Germinal center (tissue), 1 donor: ENCODE measurements at regions not wholly inside any gene's neighbourhood (a gene's known extent, or its start where the extent isn't known, plus 50 kb on each side); places are given as distances from the start of the nearest gene placed in this dataset.

Source experiments
- DNase-seq: peaks from one replicate; pipeline ENCODE4 v3.0.0; 2012; ENCODE audit warnings: mixed read lengths, low spot score

DNA sequence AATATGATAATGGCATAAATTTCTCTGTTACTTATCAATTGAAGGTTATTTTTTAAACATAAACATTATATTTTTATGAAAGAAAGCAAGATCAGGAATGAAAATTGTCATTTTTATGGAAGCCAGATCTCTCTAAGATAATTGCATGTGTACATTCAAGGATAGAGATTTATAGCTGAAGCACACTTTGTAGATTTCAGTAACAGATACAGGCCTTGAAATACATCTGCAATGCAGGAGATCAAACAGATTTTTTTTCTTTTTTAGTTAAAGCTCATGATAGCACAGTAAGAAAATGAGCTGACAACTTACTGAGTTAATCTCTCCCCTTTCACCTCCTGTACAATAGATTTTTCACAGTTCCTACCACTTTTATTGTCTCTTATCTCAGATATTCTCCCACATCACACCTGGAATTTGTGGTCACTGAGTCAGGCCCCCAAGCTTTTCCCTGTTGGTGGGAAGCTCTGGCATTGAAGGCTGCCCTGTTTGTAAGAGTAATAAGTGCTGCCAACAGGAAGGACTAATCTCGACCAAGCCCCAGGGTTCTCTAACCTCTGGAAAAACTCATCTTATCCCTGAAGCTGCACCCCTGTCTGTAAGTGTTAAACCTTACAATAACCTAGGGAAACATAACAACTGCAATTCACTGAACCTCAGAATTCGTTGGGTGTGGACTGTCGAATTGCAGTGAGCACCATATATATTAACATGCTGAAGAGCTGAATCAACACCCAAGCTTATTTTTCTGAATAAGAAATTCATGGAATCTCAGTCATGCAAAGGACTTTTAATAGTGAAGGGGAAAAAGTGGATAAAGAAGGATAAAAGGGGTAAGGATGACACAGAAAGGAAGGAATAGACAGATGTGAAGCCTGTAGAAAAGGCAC, 599.0 kb downstream of the LMO4 start:
- DNase-seq = no peak

DNA sequence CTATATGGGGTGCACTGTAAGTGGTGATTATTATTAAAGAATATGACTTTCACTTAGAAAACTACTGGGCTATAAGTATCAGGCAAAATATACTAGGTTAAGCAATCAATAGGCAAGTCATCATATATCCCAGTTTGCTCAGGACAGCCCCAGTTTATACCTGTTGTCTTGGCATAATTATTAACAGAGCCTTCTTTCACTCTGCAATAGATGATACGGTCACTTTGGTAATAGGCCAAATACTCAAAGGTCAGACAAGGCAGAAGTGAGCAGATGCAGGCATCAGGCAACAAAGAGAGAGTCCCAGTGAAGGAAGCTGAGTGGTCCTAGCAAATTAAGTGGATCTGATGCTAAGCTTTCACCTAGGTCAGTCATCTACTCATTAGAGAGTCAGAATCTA, 599.9 kb downstream of the LMO4 start:
- no peak for DNase-seq

DNA sequence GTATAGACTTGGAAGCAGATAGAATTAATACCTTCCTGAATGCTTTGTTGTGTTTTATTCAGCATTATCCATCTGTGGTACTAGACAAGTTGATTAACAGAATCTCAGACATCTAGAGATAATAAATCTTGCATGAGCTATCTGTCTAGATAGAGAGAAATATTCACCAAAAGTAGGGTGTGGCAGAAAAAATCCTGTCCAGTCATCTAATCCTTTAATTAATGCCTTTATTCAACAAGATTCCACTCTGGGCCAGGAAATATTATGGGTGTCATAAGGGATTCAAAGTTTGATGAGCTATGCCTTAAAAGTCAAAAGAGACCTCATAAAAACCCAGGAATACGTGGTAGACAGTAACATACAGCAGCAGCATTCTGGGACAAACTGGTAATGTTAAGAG, 601.2 kb downstream of the LMO4 start:
- DNase-seq = no peak

DNA sequence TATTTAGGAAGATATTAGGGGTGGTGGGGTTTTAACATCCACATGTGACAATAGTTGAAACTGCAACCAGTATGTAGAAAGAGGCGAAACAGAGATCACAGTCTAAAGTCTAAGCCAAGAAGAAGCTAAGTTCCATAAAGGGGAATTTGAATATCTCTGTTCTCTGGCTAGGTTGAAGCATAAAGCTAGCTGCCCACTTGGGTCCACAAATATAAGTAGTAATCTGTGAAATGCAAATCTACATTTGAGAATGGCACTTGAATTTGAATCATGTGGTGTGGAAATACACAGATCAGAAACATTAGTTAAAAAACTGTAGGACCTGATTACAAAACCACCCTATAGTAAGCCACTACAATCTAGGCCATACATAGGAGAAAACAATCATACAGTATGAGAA, 602.1 kb downstream of the LMO4 start:
- DNase-seq = no peak

DNA sequence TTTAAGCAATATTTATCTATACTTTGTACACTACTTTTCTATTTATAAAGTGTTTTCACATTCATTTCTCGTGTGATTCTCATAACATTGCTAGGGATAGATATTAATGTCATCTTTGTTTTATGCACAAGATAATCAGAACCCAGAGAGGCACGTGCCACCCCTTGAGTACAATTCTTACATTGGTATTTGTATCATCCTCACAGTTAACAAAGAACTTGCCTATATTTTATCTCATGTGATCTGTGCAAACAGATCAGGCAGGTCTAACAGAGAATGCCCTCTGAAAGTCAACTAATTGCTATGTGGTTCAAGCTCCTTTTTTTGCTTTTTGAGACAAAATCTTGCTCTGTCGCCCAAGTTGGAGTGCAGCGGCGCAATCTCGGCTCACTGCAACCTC, 604.5 kb downstream of the LMO4 start:
- no peak for DNase-seq

DNA sequence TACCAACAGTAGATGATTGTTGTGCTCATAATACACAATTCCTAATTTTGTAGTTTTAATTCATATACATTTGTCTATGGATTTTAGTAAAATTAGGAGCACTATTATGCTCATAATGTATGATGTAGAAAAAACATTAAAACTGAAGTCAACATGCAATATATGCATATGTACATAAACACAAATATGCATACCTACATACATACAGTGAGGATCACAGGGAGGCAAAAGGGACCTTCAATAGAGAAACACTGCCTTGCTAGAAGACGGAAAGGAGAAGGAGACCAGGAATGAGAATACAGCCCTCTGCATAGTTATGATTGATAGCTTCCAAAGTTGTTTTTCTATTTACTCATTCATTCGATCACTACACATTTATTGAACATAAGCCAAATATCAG, 606.5 kb downstream of the LMO4 start:
- no peak for DNase-seq

DNA sequence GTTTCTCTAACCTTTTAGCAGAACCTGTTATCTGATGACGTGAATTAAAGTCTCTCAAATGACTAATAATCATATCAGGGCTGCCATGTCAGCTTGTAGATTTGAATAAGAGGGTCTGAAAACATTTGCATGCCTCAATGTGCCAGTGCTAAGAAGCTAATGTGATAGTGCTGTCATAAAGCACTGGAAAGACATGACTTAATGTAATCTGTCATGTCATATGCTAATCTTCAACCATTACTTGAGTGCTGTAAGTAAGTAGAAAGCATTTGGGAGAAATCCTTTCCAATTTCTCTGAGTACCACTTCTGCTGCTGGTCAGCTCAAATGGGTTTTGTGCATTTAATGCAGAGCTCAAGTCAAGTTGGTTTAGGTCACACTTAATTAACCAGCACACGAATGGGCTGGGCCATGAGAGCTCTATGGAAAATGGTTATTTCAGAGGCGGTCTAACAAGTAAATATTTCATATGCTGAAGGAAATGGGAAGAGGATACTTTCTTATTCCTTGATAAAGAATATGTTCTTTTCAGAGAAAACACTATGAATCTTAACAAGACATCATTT, 609.2 kb downstream of the LMO4 start:
- DNase-seq = no peak

DNA sequence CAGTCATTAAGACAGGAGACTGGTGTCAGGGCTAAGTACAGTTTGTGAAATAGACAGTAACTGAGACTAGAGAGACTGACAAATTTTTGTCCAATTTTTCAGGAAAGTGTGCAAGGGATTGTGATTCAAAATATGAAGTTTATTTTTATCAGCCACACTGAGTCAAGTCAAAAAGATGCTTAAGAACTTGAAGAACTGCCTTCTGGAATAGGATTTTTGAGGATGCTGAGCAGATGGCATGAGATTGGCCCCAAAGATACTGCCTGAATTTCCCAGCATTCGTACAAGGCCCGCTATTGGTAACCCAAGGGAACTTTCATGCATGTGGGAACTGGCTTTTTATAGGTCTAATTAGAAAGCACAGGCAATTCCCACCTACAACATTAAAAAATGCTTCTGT, 610.0 kb downstream of the LMO4 start:
- DNase-seq = no peak

DNA sequence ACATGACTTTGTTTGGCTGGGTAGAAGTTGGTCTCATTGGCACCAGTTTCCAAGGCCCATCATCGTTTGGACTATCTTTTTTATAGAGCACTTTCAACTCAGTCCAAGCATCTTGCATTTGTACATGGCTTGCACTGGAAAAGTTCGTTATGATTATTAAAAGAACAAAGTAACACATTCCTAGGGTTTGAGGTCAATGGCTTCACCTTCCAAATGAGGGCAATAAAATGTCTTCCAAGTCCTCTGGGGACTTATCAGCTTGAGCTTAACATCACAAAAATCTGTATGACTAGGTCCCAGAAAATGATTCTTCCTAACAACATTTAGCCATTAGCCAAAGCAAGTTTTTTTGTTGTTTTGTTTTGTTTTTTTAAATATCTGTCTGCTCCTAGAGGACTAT, 610.8 kb downstream of the LMO4 start:
- DNase-seq = no peak

DNA sequence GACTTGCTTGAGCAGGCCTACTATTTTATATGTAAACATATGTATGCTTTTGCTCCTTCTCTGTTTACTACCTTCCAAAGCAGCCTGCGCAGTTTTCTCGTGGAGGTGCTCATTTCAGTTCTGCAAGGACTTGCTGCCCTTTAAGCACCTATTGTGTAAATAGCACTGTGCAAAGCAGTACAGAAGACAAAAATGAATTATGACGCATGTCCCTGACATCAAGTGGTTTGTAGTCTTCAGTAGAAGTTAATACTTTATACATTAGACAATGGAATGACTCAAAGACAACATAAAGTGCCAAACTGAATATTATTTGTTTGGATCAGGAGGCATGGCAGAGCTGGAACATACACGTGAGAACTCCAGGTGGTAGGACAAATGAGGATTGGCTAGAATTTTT, 611.7 kb downstream of the LMO4 start:
- no peak for DNase-seq

DNA sequence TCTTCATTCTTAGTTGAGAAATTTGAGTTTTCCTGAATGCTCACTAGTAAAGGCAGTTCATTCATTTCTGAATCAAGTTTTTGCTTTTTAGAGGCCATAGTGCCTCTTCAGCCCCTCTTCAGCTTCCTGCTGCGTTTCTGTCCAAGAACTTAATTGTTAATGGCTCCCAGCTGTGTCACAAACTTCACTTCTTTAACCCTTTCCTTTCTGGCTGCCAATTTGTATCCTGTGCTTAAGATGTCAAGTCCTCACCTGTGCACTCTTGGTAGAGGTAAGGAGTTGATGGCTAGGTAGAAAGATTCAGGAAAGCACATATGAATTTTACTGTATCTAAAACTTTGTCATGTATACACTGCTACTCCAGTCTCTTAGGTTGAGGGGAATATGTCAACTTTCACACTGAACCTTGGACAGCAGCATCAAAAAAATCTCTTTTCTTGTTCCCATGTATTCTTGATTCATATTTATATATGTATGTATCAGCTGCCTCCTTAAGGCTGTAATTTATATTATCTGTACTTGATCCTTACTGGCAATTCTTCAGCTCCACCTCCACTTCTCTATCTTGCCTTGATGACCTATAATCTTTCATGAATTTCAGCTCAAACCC, 612.8 kb downstream of the LMO4 start:
- DNase-seq = no peak

DNA sequence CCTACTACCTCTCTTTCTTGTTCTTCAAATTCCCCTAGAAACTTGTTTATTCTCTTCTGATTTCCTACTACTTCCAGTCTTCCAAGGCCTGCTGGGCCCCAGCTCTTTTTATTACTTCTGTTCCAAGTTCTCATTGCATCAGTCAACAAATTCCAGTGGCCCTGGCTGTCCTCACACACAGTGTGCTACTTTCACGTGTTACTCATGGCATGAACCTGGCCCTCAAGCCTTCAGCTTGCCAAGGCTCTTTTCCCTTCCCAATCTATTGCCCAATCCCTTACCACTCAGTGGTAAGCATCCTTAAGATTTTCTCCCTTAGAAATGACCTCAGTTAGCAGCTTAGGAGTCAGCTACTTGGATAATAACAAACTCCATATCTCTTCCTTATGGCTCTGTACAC, 613.5 kb downstream of the LMO4 start:
- no peak for DNase-seq

DNA sequence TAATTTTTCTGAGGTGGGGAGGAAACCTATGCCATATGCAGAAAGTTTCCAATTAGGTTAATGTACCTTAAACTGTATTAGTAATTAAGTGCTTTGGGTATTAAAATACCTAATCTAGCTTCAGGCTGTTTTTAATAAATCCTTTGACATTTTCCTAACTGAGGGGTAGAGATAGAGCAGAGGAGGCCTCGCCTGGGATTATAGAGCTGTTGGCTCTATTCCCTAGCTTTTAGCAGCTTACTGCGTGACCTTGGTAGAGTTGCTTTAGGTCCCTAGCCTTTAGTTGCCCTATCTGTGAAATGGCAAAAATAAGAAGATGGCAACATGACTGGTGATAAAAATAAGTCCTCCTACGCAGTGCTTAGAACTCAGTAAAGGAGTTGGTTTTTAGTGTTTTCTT, 621.0 kb downstream of the LMO4 start:
- DNase-seq = no peak

DNA sequence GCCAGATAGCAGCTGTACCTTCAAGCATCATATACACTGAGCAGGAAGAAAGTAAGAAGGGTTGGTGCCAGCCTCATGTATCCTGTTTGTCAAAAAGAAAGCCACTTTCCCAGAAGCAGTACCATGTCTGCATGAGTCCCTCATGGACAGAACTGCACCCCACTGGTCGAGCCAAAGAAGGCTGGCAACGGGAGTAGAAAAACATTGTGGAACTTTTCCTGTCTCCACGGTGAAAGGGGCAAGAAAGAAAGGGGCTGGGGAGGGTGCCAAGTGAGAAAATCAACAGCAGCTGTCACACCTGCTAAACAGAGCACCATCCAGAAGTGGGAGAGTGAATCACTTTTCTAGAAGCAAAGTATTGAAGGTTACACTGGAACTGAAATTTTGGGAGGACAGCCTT, 621.7 kb downstream of the LMO4 start:
- DNase-seq = no peak

DNA sequence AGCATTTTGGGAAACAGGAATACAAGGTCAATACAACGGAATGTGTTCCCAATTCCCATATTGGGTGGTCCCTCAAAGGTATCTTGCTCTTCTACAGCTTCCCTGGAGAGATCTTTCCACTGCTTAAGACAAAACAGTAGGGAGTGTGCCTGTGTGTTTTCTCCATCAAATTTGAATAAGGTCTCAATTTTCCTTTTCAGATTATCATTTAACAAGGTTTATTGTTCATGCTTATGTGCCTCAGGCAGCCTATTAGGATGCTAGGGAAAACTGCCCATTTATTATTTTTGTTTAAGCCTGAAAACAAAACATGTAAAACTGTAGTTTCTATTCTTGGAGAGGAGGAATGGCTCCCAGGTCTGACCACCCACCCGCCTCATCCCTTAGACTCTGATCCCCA, 622.7 kb downstream of the LMO4 start:
- no peak for DNase-seq

DNA sequence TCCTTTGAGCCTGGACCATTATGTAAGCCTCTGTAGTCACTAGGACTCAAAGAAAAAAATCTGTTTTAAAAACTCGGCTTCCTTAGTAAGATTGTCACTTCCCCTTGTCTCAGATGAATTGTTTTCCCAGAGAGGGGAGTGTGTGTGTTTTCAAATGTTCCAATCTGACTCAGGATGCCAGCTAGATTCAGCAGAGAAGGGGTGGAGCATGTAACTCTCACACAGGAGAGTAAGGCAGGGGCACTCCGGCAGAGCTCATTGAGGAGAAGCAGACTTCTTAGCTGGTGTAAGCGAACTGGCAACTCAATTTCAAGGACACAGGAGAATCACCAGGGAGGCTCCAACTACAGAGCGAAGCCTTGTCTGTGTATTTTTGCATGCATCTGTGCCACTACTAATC, 623.2 kb downstream of the LMO4 start:
- peak; percentile 2 for DNase-seq

DNA sequence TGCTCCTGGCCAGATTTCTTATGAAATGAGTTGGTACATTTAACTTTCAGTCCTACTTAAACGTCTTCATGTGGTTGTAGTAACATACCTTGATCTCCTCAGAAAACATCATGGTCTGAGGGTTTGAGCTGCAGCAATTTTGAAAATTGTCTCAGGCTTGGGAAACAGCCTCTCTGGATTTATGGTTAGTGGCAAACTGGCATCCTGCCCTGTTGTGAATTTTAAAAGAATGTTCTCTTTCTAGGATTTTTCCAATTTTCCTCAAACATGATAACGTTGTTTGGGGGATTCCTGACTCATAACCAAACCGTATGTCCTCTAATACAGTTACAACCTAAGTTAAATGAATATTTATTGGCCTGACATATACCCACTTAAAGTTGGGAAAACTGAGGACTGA, 624.4 kb downstream of the LMO4 start:
- no peak for DNase-seq

DNA sequence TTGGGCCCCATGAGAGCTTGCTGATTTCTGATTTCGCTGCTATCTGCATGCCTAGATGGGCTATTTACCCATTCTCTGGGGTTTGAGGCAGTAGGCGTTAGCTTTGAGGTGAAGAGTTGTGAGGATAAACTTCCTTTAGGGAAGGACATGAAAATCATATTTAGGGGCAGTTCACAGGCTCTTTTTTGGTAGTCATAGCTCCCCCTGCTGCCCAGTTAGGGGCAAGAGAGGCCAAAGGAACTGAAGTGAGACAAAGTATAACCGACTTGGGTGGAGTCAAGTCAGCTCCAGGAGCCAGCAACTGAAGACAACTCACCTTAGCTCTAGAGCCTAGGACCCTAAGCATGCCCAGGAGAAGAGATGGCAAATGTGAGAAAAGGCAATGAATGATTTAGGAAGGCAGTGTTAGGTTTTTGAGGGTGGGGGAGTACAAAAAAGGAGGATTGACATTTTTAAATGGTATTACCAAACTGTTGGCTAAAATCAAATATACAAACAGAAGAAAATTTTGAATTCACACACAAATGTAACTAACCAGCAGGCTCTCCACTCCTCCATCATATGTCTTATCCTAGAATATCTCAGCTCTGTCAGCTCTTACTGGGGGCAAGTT, 625.2 kb downstream of the LMO4 start:
- peak; percentile 43 for DNase-seq

DNA sequence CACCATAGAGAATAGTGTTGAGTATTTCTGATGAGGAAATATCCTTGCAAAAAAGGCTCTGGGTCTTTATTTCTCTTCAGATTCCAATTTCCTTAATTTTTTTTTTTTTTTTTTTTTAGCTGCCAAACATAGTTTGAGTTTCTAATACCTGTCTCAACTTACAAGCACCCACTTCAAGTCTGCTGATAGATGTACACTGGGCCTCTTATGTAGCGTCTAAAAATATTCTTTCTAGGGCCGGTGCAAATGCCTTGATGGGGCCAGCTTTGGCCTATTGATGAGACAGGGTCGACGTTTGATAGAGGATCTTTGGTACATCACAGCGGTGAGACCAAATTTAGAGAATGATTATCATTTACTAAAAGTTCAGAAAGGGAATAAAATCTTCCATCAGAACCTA, 626.4 kb downstream of the LMO4 start:
- no peak for DNase-seq

DNA sequence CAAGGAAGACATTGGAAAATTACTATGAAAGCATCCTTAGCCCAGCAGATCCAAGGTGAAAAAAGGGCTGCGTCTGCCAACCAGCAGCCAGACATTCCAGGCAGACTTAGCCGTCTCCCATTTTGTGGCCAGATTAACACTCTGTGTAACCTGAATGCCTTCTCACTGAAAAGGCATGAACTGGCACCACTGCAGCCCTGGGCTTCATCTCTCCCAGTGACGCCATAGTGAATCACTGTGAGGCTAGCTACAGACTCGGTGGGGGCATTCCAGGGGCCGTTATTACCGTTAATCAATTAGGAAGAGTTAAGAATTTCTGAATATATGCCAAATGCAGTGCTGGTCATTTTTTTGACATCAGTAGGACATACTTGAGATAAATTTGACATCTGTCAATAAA, 627.4 kb downstream of the LMO4 start:
- DNase-seq = no peak

DNA sequence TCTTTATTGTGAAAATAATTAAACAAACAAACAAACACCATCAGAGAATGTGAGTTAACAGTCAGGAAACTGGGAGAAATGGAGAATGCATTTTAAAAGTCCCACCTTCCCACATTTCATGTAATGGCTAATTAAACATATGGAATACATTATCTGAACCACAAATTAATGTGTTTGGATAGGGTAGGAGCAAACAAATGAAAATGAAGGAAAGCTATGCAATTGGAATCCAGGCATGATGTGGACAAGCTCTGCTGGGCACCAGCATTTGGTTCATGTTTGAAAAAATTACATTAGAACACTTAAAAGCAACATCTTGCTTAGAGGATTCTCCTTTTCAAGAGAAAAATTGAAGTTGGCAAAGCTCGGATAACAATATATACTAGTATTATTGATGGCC, 628.1 kb downstream of the LMO4 start:
- DNase-seq = no peak

DNA sequence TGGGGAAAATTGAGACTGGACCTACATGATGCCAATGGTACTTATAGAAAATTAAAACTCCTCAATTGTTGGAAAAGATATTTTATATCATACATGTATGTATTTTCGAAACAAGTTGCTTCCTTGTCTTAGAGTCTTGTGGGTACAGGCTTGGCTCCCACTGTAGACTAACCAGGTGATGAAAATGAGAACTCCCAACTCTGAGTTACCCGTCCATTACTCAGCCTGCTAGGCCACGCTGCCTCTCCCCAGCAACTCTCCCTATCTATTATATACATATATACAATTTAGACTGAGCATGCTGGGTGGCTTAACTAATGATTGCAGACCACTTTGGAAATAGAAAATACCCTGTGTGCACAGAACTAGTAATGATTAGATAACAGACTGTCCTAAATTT, 628.7 kb downstream of the LMO4 start:
- DNase-seq = no peak

DNA sequence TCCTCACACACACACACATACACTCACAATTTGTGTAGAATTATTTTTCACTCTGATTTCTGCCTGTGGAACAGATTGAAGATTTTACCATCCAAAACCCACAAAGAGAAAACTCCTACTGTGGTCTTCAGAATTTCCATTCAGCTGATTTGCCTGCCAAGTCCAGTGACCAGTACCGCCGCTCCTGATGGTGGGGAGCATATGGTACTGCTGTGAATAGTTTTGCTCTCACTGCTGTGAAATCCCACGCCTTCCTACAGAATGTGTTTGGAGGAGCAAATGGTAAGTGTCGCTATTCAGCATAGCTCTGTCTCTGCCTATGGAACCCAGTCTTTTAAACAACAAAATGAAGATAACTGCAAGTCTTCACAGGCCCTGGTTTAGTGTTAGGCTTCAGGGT, 629.5 kb downstream of the LMO4 start:
- no peak for DNase-seq
